ENCODE measurements at regions not wholly inside any gene's neighbourhood (a gene's known extent, or its start where the extent isn't known, plus 50 kb on each side); places are given as distances from the start of the nearest gene placed in this dataset.

GRCh38 chr21:28111151-28111619 lies 881.5 kb downstream of the LTN1 start:
- intact Hi-C loops (cut with DNase I) = loop anchor here (10.0 kb wide), 2 partner anchors 46 to 104 kb away; no protein-coding TSS in a partner anchor

GRCh38 chr21:28110716-28111115 lies 882.0 kb downstream of the LTN1 start:
- no peak for DNase-seq (ENCODE audit: low spot score)
- intact Hi-C loops (cut with DNase I) = loop anchor here (10.0 kb wide), 2 partner anchors 46 to 104 kb away; no protein-coding TSS in a partner anchor

More at GRCh38 chr21:28111151-28111619, 881.5 kb downstream of the LTN1 start:
- peak; percentile 76 for DNase-seq (ENCODE audit: low spot score)

GRCh38 chr21:28110074-28110473 lies 882.6 kb downstream of the LTN1 start:
- DNase-seq (ENCODE audit: low spot score) = no peak
- intact Hi-C loops (cut with DNase I) = loop anchor here (10.0 kb wide), 2 partner anchors 45 to 105 kb away; no protein-coding TSS in a partner anchor

- no peak for DNase-seq (ENCODE audit: low spot score)
- intact Hi-C loops (cut with DNase I) = no loop called here
Measured at GRCh38 chr21:28106370-28106890, 886.2 kb downstream of the LTN1 start.

GRCh38 chr21:28104346-28104745 lies 888.3 kb downstream of the LTN1 start:
- no peak for DNase-seq (ENCODE audit: low spot score)
- intact Hi-C loops (cut with DNase I) = no loop called here

- DNase-seq (ENCODE audit: low spot score) = no peak
- intact Hi-C loops (cut with DNase I) = no loop called here
Measured at GRCh38 chr21:28100366-28100765, 892.3 kb downstream of the LTN1 start.

GRCh38 chr21:28099001-28099705 lies 893.5 kb downstream of the LTN1 start:
- no peak for DNase-seq (ENCODE audit: low spot score)
- intact Hi-C loops (cut with DNase I) = no loop called here

GRCh38 chr21:28091466-28091865 lies 901.2 kb downstream of the LTN1 start:
- DNase-seq (ENCODE audit: low spot score) = no peak
- intact Hi-C loops (cut with DNase I) = no loop called here

- no peak for DNase-seq (ENCODE audit: low spot score)
- intact Hi-C loops (cut with DNase I) = no loop called here
Measured at GRCh38 chr21:28090546-28090945, 902.1 kb downstream of the LTN1 start.

GRCh38 chr21:28089599-28090441 lies 902.9 kb downstream of the LTN1 start:
- DNase-seq (ENCODE audit: low spot score) = no peak
- intact Hi-C loops (cut with DNase I) = no loop called here

GRCh38 chr21:28086861-28087581 lies 905.7 kb downstream of the LTN1 start:
- no peak for DNase-seq (ENCODE audit: low spot score)
- intact Hi-C loops (cut with DNase I) = no loop called here

- intact Hi-C loops (cut with DNase I) = no loop called here
- DNase-seq (ENCODE audit: low spot score) = no peak
Measured at GRCh38 chr21:28084951-28085350, 907.7 kb downstream of the LTN1 start.

- intact Hi-C loops (cut with DNase I) = no loop called here
- DNase-seq (ENCODE audit: low spot score) = no peak
Measured at GRCh38 chr21:28083350-28083749, 909.3 kb downstream of the LTN1 start.

GRCh38 chr21:28078126-28078525 lies 914.6 kb downstream of the LTN1 start:
- intact Hi-C loops (cut with DNase I) = no loop called here
- DNase-seq (ENCODE audit: low spot score) = no peak

GRCh38 chr21:28074676-28075075 lies 918.0 kb downstream of the LTN1 start:
- no peak for DNase-seq (ENCODE audit: low spot score)
- intact Hi-C loops (cut with DNase I) = no loop called here

- intact Hi-C loops (cut with DNase I) = no loop called here
- DNase-seq (ENCODE audit: low spot score) = no peak
Measured at GRCh38 chr21:28072601-28073000, 920.1 kb downstream of the LTN1 start.

- no peak for DNase-seq (ENCODE audit: low spot score)
Measured at GRCh38 chr21:28069450-28069923, 923.2 kb downstream of the LTN1 start.

GRCh38 chr21:28068455-28069358 lies 924.0 kb downstream of the LTN1 start:
- no peak for DNase-seq (ENCODE audit: low spot score)
- intact Hi-C loops (cut with DNase I) = loop anchor here (10.0 kb wide), 2 partner anchors 46 to 266 kb away; no protein-coding TSS in a partner anchor

More at GRCh38 chr21:28069450-28069923, 923.2 kb downstream of the LTN1 start:
- intact Hi-C loops (cut with DNase I) = loop anchor here (10.0 kb wide), 2 partner anchors 45 to 265 kb away; no protein-coding TSS in a partner anchor

Measured in cardiac septum (tissue), 1 donor.